ENCODE measurements at regions not wholly inside any gene's neighbourhood (a gene's known extent, or its start where the extent isn't known, plus 50 kb on each side); places are given as distances from the start of the nearest gene placed in this dataset.

- no peak for DNase-seq
Observed at GRCh38 chr20:50259705-50260478, 69.3 kb downstream of the CEBPB start.

GRCh38 chr20:50260479-50261221, 70.0 kb downstream of the CEBPB start:
- DNase-seq, result no peak

DNA sequence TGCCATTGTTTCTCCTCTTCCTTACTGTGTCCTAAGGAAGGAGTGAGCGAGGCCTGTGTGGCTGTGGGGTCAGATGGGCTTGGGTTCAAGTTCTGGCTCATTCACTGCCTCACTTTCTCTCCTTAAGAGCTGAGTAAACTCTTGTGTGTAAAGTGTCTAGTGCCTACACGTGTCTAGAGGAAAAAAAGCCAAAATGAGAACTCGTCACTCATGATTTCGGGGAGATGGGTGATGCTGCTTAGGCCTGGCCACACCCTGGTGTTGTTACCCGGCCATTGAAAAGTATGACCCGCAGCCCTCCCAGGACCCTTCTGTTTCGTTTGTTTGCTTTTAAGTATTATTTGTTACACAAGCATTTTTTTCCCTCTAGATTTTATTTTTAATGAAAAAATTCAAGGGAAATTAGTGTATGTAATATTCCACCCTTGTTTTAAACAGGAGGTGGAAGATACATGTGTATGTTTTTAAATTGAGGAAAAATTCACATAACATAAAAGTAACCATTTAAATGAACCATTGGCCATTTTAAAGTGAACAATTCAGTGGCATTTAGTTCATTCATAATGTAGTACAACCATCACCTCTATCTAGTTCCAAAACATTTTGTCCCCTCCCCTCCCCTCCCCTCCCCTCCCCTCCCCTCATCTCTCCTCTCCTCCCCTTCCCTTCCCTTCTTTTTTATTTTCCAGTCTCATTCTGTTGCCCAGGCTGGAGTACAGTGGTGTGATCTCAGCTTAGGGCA, 71.0 kb downstream of the CEBPB start:
- DNase-seq, result no peak

DNA sequence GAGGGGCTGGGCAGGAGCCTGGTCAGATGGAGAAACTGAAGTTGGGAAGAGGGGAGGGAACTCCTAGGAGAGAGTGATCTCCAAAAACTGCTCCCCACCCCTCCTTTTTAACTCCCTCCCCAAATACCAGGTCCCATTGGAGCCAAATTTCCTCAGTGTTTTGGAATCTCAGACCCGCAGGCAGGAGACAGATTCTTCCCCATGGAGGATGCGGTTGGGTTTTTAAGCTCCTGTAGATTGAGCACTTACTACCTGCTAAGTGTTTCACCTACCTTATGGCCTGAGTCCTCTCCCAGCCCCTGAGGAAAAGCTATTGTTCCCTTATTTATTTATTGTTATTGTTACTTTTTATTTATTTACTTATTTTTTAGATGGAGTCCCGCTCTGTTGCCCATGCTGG, 73.2 kb downstream of the CEBPB start:
- DNase-seq, result no peak

GRCh38 chr20:50264534-50265145, 74.0 kb downstream of the CEBPB start:
- no peak for DNase-seq

- no peak for DNase-seq
Observed at GRCh38 chr20:50265245-50265946, 74.8 kb downstream of the CEBPB start.

DNA sequence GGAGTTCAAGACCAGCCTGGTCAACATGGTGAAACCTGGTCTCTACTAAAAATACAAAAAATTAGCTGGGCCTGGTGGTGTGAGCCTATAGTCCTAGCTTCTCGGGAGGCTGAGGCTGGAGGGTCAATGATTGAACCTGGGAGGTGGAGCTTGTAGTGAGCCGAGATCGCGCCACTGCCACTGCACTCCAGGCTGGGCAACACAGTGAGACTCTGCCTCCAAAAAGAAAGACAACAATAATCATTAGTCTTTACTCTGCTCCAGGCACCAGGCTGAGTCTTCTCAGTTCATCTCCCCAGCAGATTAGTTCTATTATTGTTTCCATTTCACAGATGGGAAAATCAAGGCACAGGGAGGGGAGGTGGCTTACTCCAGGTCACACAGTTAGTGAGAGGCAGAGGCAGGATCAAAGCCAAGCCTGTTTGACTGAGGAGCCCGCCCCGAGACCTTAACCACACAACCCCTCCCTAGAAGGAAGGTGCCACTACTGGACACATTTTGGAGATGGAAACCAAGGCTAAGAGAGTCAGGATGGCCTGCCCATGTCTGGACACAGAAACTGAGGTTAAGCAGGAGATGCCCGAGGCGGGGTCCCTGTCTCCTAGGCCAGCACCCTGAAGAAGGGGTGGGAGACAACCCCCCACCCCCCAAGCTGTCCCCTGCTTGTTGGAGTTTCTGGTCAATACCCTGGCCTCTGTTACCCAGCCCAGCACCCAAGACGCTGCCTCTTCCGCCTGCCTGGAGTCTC, 75.8 kb downstream of the CEBPB start:
- no peak for DNase-seq

DNA sequence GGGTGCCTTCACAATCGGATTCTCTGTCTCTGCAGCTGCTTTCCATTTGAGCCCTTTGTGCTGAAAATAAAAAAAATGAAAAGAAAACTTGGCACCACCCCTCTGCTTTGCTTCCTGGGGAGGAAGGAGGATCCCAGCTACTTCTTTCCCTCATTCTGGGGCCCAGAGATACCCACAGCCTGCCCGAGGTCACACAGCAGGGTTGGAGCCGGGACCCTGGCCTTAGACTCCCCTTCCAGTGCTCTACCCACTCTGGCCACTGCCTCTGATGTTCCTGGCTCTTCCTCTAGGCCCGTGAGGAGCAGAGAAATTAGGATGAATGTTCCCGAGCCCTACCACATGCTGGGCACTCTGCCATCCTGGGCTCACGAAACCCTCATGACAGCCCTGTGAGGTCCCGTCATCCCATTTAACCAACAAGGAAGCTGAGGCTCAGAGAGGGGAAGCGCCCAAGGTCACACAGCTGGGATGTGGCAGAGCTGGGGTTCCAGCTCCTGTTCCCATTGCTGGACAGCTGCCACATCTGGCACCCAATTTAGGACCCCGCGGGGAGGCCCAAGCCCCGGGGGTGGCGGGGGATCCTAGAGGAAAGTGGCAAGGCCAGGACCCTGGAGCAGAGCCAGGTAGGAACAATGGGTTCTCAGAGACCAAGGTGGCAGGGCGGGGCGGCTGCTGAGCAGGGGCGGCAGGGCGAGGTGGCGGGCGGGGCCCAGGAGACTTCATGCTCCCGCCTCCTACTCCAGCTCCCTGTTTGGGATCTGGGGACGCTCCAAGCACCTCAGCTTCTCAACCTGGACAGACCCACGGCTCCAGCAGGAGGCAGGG, 76.6 kb downstream of the CEBPB start:
- DNase-seq, result no peak

DNA sequence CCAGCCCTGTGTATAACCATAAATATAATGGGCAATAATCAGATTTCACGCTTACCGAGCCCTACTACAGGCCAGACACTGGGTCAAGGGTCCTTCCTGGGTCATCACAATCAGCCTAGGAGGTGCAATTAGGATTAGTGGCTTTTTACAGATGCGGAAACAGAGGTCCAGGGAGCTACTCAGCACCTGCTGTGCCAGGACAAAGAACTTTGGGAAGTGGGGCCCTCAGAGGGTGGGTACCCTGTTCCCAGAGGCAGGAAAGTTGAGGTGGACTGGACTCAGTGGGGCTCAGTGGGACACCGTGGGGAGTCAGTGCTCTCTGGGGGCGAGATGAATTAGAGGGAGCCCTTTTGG, 77.2 kb downstream of the CEBPB start:
- no peak for DNase-seq

DNA sequence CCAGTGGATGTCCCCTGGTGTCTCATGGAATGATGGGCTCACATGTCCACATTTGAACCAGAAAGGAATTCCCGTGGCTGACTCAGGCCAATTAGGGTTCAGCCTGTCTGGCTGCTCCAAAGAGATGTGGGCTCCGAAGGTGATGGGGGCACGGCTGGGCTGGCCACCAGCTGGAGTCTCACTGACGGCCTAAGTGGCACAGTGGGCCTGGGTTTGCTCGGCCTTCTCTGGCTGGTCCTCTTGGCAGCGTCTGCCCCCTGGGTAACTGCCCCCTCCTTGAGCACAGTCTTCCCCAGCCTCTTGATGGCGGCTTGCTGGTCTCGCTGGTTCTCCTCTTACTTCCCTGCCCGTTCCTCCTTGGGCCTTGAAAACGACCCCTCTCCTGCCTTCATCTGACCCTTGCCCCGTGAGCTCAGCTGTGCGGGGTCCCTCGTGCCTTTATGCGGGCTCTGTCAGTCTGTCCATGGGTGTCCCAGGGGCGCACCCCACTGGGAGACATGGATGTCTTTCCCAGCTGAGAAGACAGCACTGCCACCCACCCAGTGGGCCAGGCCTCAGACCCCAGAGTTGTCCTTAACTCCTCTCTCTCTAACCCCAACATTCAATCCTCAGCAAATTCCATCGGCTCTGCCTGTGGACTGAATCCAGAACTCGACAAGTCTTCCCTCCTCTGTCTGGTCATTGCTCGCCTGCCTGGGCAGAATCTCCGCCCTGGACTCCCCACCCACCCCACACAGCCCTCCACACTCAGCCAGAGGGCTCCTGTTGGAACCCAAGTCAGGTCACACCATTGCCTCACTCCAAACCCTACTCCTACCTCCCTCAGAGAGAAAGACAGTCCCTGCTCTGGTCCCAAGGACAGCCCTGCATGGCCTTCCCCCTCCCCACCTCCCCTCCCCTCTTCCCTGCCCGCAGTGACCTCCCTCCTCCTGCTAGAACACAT, 78.7 kb downstream of the CEBPB start:
- DNase-seq, result no peak

DNA sequence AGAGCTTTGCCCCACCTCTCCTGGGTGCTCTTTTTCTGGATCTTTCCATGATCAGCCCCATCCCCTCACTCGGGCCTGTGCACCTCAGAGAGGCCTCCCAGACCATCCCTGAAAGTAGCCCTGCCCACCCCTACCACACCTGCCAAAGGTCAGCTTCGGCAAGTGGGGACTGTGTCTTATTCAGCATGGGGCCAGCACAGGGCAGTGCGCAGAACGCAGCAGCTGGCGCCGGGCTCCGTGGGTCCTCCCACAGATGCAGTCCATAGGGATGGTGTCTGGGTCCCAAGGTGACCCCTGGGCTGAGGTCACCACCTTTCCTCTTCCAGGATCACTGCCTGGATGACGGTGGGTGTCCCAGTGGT, 79.4 kb downstream of the CEBPB start:
- DNase-seq, result no peak

DNA sequence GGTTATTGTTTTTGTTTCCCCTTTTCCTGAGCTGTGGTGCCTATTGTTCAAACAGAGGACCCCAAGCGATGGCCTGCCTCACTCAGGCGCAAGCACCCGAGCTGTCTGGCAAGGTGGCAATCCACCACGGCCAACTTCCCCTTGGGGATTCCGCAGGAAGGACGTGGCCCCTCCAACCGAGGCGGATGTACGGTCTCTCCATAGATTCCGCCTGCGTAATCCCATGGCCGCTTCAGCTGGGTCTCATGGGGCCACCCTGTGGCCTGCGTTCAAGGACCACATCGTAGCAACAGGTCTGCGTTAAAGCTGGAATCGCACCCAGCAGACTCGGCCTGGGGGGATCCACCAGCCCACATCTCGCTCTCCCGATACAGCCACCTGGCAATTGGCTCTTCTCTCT, 79.9 kb downstream of the CEBPB start:
- no peak for DNase-seq

- no peak for DNase-seq
Observed at GRCh38 chr20:50271176-50271575, 80.5 kb downstream of the CEBPB start.

- no peak for DNase-seq
Observed at GRCh38 chr20:50271612-50272011, 81.0 kb downstream of the CEBPB start.

DNA sequence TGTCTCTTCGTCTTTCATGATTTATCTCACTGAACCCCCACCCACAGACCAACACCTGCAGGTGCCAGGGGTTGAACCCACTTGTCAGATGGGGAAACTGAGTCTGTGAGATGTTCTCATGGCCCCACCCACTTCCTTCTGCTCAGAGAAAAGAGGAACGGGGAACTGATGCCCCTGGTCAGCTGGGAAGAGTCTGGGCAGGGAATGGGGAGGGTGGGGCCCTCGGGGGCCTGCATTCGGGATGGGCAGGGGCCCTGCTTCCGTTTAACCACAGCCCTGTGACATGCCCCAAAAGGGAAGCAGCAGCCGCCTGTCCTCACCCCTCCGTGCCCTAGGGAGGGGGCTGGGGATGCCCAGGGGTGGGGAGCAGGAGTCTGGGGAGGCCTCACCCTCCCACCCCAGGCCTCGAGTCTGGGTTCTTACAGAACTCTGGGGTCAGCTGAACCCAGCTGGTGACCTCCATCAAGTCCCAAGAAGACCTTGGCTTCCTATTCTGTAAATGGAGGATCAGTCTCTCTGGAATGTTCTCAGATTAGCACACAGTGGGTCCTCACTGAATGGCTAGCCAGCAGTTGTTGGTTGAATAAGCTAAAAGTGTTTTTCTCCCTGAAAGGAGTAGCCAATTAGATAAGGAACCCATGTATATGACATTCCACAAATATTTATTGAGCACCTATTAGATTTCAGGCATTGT, 81.5 kb downstream of the CEBPB start:
- no peak for DNase-seq

GRCh38 chr20:50272724-50273446, 82.3 kb downstream of the CEBPB start:
- no peak for DNase-seq

DNA sequence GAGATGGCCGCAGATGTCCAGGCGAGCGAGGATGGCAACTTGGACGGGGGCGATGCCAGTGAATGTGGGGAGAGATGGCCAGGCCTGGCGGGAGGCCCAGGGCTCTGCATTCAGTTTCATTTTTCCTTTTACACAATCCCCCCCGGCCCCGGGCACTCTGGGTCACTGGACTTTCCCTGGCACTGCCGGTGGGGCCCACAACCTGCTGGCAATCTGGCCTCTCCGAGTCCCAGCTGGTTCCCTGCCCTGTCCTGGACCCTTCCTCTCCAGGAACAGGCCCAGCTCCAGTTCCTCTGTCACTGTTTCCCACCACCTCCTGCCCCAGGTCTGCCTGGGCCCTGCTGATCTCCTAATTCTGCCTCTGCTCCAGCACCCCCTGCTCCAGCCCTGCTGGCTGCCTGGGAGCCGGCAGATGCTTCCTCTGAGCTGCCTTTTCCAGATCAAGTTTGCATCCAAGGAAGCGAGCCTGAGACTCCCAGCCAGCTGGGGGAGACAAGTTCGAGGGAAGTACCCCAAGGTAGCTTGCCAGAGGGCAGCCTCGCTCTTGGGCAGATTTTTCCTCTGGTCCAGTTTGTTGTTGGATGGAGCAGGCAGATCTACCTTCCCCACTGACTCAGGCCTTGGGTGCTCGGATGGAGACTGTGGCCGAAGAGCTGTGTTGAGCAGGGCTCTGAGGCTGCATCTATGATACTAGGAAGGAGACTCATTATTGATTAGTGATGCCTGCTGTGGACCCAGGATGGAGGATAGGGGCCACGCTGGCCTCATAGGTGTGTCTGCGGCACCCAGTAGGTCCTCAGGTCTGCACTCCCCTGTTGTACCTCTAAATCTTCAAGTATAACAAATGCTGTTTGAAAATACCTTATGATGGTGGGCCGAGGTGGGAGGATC, 83.2 kb downstream of the CEBPB start:
- DNase-seq, result no peak

Measured in cortex of kidney (tissue), 1 donor.